CD4-positive, alpha-beta T cell (primary cell): ENCODE measurements at regions not wholly inside any gene's neighbourhood (a gene's known extent, or its start where the extent isn't known, plus 50 kb on each side); places are given as distances from the start of the nearest gene placed in this dataset.
"Not testable (repeated sequence)": the region's sequence is repeated elsewhere in the genome, so short reads cannot be mapped to it uniquely, and the experiment has no call there.

Source experiments
- ATAC-seq: fragments of 200-7000 bp; cut with Tn5 transposase; one replicate; pipeline ENCODE4 v1.10.0; 2022; ENCODE audit warnings: mild to moderate bottlenecking; ENCODE audit not compliant: poor library complexity
- CTCF ChIA-PET: fragments of 350-600 bp; sonication (Branson Sonifier 250); formaldehyde crosslinking; loops from one replicate; lab custom pipeline; 2021; ENCODE audit warnings: antibody characterized with exemption, inconsistent platforms; lab: Charles Lee
- POLR2A ChIA-PET: fragments of 350-600 bp; sonication (Branson Sonifier 250); formaldehyde crosslinking; loops from one replicate; lab custom pipeline; 2021; ENCODE audit warnings: antibody characterized with exemption, inconsistent platforms; lab: Charles Lee
- DNase-seq, 14 experiments: peaks; one replicate each; pipeline ENCODE4 v3.0.0-alpha.2; 2013 to 2020; ENCODE audit warnings: mixed read lengths in 2 of 14
- H3K27ac ChIP-seq, 2 donors: one replicate each; pipeline versions ENCODE4 v1.5.1 to v1.7.0; 2013; ENCODE audit warnings: low read length in 2 of 2, low read depth in 1 of 2, mild to moderate bottlenecking in 1 of 2
- H3K27me3 ChIP-seq, 2 experiments: 1 replicate in 1 of 2; 2 replicates in 1 of 2; pipeline versions ENCODE4 v1.6.1 to v1.7.0; 2013; ENCODE audit warnings: low read length in 2 of 2, control low read depth in 1 of 2, mild to moderate bottlenecking in 1 of 2, moderate library complexity in 1 of 2; ENCODE audit not compliant: insufficient read depth in 2 of 2, control insufficient read depth in 1 of 2
- H3K36me3 ChIP-seq: one replicate; pipeline ENCODE4 v1.6.1; 2013; ENCODE audit warnings: low read length, control low read depth; ENCODE audit not compliant: insufficient read depth
- H3K4me1 ChIP-seq: one replicate; pipeline ENCODE4 v1.6.1; 2013; ENCODE audit warnings: low read length, control low read depth; ENCODE audit not compliant: insufficient read depth
- H3K4me3 ChIP-seq: one replicate; pipeline ENCODE4 v1.5.1; 2013; ENCODE audit warnings: mild to moderate bottlenecking, low read length, moderate library complexity
- H3K9me3 ChIP-seq, 2 experiments: 1 replicate in 1 of 2; 2 replicates in 1 of 2; pipeline versions ENCODE4 v1.6.1 to v1.7.0; 2013; ENCODE audit warnings: low read length in 2 of 2, mild to moderate bottlenecking in 2 of 2, control low read depth in 1 of 2, moderate library complexity in 1 of 2; ENCODE audit not compliant: control insufficient read depth in 1 of 2, insufficient read depth in 1 of 2
- H3K27ac Mint-ChIP-seq: one replicate; pipeline ENCODE4 v1.8.0; 2020; ENCODE audit warnings: mixed read lengths
- H3K27me3 Mint-ChIP-seq: one replicate; pipeline ENCODE4 v1.8.0; 2021; ENCODE audit warnings: mixed read lengths
- H3K36me3 Mint-ChIP-seq: one replicate; pipeline ENCODE4 v1.8.0; 2021; ENCODE audit warnings: low read depth, mixed read lengths
- H3K4me1 Mint-ChIP-seq: one replicate; pipeline ENCODE4 v1.8.0; 2021; ENCODE audit warnings: low read depth, mixed read lengths
- H3K4me3 Mint-ChIP-seq: one replicate; pipeline ENCODE4 v1.8.0; 2020; ENCODE audit warnings: mild to moderate bottlenecking, mixed read lengths
- H3K9me3 Mint-ChIP-seq: one replicate; pipeline ENCODE4 v1.8.0; 2020; ENCODE audit warnings: mixed read lengths
- CTCF ChIP-seq: fragments of 200-600 bp; IDR thresholded peaks from one replicate; pipeline ENCODE4 v1.8.0; 2022; ENCODE audit warnings: antibody characterized with exemption, mild to moderate bottlenecking
- intact Hi-C, 2 experiments: fragments of 100-400 bp; cut with DNase I in 1 of 2; cut with micrococcal nuclease in 1 of 2; formaldehyde crosslinking; loops; one replicate each; pipeline versions ENCODE4 v1.15.1 to v1.9.0; 2023 to 2025; cut with DNase I, micrococcal nuclease

DNA sequence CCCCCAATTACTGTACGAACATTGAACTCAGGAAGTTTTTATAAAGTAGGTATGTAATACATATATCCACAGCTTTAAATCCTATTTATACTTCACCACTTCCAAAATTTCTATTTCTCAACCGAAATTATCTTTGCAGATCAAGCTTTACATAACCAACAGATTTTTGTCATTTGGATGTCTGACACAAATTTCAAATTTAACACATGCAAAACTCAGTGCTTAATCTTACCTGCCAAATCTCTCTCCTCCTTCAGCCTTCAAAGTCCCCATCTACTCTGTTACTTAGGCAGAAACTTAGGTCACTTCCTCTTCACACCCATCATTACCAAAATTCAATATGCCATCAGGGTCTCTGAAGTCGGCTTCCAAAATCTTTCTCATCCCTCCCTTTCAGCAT is 990.1 kb upstream of the NRXN1 start:
- intact Hi-C loops: no loop called here
- ChIA-PET CTCF (no interaction called here), POLR2A (no interaction called here)
- H3K4me3 Mint-ChIP-seq: no peak overlapping the region
- H3K27ac Mint-ChIP-seq: no peak overlapping the region
- no peaks in the 10 kb centered on the region for H3K36me3 ChIP-seq
- DNase-seq: no peak
- peaks cover 22% of the 10 kb centered on the region for H3K9me3 Mint-ChIP-seq
- no peak overlapping the region for H3K27ac ChIP-seq
- no peak for TF ChIP-seq CTCF
- no peaks in the 10 kb centered on the region for H3K4me1 Mint-ChIP-seq
- H3K4me1 ChIP-seq: no peaks in the 10 kb centered on the region
- H3K27me3 ChIP-seq: no peaks in the 10 kb centered on the region
- H3K4me3 ChIP-seq: no peak overlapping the region
- ATAC-seq: no peak
- peaks cover 0 to 13% of the 10 kb centered on the region in 2 experiments for H3K9me3 ChIP-seq
- no peaks in the 10 kb centered on the region for H3K36me3 Mint-ChIP-seq
- no peaks in the 10 kb centered on the region for H3K27me3 Mint-ChIP-seq

DNA sequence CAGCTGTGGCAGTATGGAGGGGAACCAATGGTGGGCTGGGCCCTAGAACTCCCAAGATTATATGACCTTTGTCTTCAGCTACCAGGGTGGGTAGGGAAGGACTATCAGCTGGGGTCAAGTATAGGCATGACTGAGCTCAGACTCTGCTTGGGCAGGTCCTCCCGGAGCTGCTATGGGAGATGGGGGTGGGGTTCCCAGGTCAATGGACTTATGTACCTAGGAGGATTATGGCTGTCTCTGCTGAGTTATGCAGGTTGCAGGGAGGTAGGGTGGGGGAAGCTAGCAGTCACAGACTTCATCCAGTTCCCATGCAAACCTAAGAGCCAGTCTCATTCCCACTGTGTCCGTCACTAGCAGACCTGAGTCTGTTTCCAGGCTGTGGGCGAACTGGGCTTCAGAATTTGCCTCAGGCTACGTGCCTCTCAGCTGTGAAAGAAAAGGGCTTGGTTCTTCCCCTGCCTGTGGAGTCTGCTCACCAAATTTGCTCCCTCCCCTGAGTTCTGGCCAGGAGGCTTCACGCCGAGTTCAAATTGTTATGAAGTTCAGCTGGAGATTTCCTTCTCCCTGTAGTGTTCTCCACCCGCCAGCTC is 985.8 kb upstream of the NRXN1 start:
- Mint-ChIP-seq H3K9me3 (peaks cover 27% of the 10 kb centered on the region), H3K27ac (no peak overlapping the region), H3K4me3 (no peak overlapping the region), H3K4me1 (no peaks in the 10 kb centered on the region), H3K27me3 (no peaks in the 10 kb centered on the region), H3K36me3 (no peaks in the 10 kb centered on the region)
- DNase-seq (no peak), ATAC-seq (no peak)
- POLR2A ChIA-PET: no interaction called here
- no peak overlapping the region for H3K4me3 ChIP-seq
- CTCF ChIA-PET: no interaction called here
- no peaks in the 10 kb centered on the region for H3K36me3 ChIP-seq
- H3K27ac ChIP-seq: no peak overlapping the region
- no peak for TF ChIP-seq CTCF
- H3K9me3 ChIP-seq: peaks cover 0 to 11% of the 10 kb centered on the region in 2 experiments
- intact Hi-C loops: no loop called here
- H3K27me3 ChIP-seq: no peaks in the 10 kb centered on the region
- H3K4me1 ChIP-seq: no peaks in the 10 kb centered on the region

DNA sequence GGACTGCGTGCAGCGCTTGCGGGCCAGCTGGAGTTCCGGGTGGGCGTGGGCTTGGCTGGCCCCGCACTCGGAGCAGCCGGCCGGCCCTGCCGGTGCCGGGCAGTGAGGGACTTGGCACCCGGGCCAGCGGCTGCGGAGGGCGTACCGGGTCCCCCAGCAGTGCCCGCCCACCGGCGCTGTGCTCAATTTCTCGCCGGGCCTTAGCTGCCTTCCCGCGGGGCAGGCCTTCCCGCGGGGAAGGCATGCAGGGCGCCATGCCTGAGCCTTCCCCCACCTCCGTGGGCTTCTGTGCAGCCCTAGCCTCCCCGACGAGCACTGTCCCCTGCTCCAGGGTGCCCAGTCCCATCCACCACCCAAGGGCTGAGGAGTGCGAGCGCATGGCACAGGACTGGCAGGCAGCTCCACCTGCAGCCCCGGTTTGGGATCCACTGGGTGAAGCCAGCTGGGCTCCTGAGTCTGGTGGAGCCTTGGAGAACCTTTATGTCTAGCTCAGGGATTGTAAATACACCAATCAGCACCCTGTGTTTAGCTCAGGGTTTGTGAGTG is 975.0 kb upstream of the NRXN1 start:
- H3K4me1 ChIP-seq, POLR2A ChIA-PET, H3K9me3 Mint-ChIP-seq, CTCF ChIA-PET, ATAC-seq, H3K27me3 Mint-ChIP-seq, intact Hi-C loops, DNase-seq, H3K27me3 ChIP-seq, H3K27ac ChIP-seq, H3K4me1 Mint-ChIP-seq, H3K36me3 ChIP-seq, H3K36me3 Mint-ChIP-seq, H3K4me3 ChIP-seq, H3K27ac Mint-ChIP-seq, H3K4me3 Mint-ChIP-seq: not testable (repeated sequence)
- peaks cover 0 to 14% of the 10 kb centered on the region in 2 experiments for H3K9me3 ChIP-seq
